GM21381 (cell line): ENCODE measurements at regions not wholly inside any gene's neighbourhood (a gene's known extent, or its start where the extent isn't known, plus 50 kb on each side); places are given as distances from the start of the nearest gene placed in this dataset.
A peak's percentile ranks its signal among the peaks of the same experiment; 100 is the strongest.

ENCODE experiments used
- ATAC-seq: cut with Tn5 transposase; IDR thresholded peaks from one replicate; pipeline ENCODE4 v1.9.1; 2021; ENCODE audit warnings: mild to moderate bottlenecking, moderate library complexity; ENCODE audit not compliant: unreplicated experiment

- no peak for ATAC-seq
Observed at GRCh38 chr11:8340296-8340695, 76.6 kb upstream of the LMO1 start.

- no peak for ATAC-seq
Observed at GRCh38 chr11:8339592-8340022, 75.9 kb upstream of the LMO1 start.

- ATAC-seq = no peak
Observed at GRCh38 chr11:8338138-8338537, 74.5 kb upstream of the LMO1 start.

GRCh38 chr11:8337130-8337795 lies 73.6 kb upstream of the LMO1 start:
- ATAC-seq = no peak

- no peak for ATAC-seq
Observed at GRCh38 chr11:8336356-8337129, 72.9 kb upstream of the LMO1 start.

- ATAC-seq = no peak
Observed at GRCh38 chr11:8335683-8336082, 72.0 kb upstream of the LMO1 start.

GRCh38 chr11:8335186-8335585 lies 71.5 kb upstream of the LMO1 start:
- no peak for ATAC-seq

- ATAC-seq = no peak
Observed at GRCh38 chr11:8333811-8334401, 70.2 kb upstream of the LMO1 start.

GRCh38 chr11:8333376-8333775 lies 69.7 kb upstream of the LMO1 start:
- no peak for ATAC-seq

- ATAC-seq = no peak
Observed at GRCh38 chr11:8332891-8333290, 69.2 kb upstream of the LMO1 start.

- no peak for ATAC-seq
Observed at GRCh38 chr11:8332196-8332595, 68.5 kb upstream of the LMO1 start.

- no peak for ATAC-seq
Observed at GRCh38 chr11:8331767-8332166, 68.1 kb upstream of the LMO1 start.

GRCh38 chr11:8330896-8331295 lies 67.2 kb upstream of the LMO1 start:
- no peak for ATAC-seq

- no peak for ATAC-seq
Observed at GRCh38 chr11:8330404-8330803, 66.7 kb upstream of the LMO1 start.

GRCh38 chr11:8329847-8330361 lies 66.2 kb upstream of the LMO1 start:
- ATAC-seq = no peak

- no peak for ATAC-seq
Observed at GRCh38 chr11:8329336-8329735, 65.7 kb upstream of the LMO1 start.

- peak; percentile 69 for ATAC-seq
Observed at GRCh38 chr11:8328848-8329330, 65.2 kb upstream of the LMO1 start.

GRCh38 chr11:8328231-8328794 lies 64.6 kb upstream of the LMO1 start:
- ATAC-seq = peak; percentile 24

GRCh38 chr11:8327761-8328192 lies 64.1 kb upstream of the LMO1 start:
- peak; percentile 65 for ATAC-seq

GRCh38 chr11:8326337-8326736 lies 62.7 kb upstream of the LMO1 start:
- ATAC-seq = no peak

GRCh38 chr11:8325591-8326304 lies 62.1 kb upstream of the LMO1 start:
- ATAC-seq = no peak
